Femur (tissue), 1 donor: ENCODE measurements at regions not wholly inside any gene's neighbourhood (a gene's known extent, or its start where the extent isn't known, plus 50 kb on each side); places are given as distances from the start of the nearest gene placed in this dataset.
A peak's percentile ranks its signal among the peaks of the same experiment; 100 is the strongest.
"Not testable (repeated sequence)": the region's sequence is repeated elsewhere in the genome, so short reads cannot be mapped to it uniquely, and the experiment has no call there.

Experiments
- DNase-seq: peaks from one replicate; pipeline ENCODE4 v3.0.0-alpha.2; 2017

GRCh38 chr7:81030472-81030871 lies 111.6 kb upstream of the SEMA3C start:
- no peak for DNase-seq

DNA sequence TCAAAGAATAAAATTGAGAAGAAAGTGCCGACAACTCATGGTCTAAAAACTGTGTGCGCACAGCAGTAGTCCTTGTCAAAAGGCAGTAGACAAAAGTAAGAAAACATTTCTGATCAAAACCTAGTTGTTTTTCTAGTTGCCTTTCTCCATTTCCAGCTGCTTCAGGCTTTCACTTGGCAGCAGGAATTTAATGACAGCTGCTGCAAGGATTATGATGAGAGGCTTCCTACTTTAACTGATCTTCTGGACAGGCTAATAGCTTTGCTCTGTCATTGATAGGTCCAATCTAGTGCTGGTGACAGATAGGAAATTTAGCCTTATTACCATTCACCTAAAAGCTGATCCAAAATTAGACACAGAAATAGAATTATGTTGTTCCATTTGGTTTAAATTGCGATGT lies 110.7 kb upstream of the SEMA3C start:
- DNase-seq: peak; percentile 43

- DNase-seq: no peak
Measured at GRCh38 chr7:81025360-81025759, 106.5 kb upstream of the SEMA3C start.

DNA sequence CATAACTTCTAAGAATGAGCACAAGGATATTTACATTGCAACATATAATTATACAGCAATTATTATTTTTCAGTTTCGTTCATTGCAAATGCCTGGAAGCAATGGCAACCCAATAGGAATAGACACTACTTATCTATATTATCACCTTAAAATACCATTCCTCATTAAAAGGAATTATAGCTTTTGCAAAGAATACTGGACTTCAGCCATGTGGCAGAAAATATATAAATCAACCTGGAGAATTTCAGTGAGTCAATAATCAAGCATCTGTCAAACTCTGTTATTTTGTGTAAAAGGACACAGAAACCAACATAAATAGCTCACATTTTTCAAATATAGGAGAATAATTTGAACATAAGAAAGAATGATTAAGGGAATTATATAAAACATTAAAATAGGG lies 96.1 kb upstream of the SEMA3C start:
- DNase-seq: no peak

- no peak for DNase-seq
Measured at GRCh38 chr7:81014266-81014665, 95.4 kb upstream of the SEMA3C start.

DNA sequence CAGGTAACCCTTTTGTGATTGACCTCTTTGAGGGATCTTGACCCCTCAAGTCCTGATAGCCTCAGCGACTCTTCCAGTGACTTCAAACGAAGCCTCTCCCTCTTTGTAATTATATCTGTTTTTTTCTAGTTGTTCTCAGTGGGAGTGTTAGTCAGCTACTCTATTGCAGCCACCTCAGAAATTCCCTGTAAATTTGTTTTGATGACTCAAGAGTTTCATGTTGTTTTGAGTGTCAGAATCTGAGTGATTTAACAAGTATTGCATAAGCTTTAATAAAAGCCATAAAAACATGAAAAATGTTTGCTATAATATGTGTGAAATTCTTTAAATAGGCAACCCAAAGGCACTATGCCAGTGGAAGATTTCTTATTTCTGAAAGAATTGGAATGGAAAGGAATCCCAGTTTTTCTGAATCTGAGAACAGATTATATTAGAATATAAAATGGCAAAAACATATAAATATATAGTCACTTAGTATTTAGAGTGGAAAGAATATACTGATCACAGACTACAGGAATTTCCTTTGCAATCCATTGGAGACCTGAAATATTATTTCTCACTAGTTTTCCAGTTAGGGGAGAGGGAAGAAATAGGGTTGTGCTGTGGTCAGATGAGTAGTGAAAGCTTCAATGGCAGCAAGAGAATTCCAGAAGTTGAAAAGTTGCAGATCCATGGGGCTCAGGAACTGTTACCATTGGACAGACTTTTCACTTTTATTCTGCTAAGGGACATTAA lies 94.4 kb upstream of the SEMA3C start:
- DNase-seq: no peak

DNA sequence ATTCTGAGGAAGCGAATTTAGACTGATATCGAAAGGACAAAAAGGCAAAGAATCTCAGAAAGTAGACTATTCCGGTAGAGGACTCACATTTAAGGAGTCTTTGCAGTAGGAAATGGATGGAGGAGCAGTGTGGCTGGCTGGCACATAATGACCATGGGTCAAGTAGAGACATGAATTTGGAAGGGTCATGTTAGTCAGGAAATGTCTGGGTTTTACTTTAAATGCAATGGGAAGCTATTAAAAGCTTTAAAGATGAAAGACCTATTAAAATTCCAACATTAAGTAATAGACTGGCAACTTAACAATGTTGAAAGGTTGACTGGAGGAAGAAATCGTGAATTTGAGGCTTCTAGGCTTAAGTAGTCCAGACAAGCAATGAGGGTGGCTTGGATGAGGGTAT lies 90.0 kb upstream of the SEMA3C start:
- no peak for DNase-seq

GRCh38 chr7:81007051-81007450 lies 88.2 kb upstream of the SEMA3C start:
- DNase-seq: peak; percentile 72

DNA sequence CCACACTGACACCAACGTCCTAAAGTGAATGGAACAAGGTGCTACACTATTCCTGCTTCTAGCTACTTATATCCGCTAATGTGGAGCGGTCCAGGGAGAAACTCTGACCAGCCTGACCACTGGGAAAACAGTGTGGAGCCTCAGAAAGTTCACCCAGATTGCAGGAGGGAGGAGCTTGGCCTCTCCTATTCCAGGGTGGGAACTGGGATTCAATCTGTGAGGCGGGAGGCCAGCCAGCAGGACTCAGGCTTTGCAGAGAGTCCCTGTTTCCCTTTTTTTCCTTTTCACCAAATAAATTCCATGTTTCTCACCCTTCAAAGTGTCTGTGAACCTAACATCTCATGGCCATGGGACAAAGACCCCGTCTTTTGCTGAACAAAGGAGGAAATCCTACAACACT lies 86.4 kb upstream of the SEMA3C start:
- DNase-seq: peak; percentile 74

DNA sequence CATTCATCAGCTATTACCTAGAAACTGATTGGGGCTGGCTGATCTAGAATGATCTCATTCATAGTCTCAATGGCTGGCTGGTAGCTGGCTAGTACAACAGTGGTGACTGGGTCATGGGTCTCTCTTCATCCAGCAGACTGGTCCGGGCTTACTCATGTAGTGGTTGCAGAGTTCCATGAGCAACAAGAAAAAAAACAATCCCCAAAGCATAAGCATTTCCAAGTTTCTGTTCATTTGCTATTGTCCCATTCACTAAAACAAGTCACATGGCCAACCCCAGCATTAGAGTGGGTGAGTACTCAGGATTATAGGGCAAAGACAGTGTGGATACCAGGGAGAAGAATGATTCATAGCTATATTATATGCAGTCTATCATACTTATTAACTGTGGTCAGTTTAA lies 85.2 kb upstream of the SEMA3C start:
- DNase-seq: no peak

DNA sequence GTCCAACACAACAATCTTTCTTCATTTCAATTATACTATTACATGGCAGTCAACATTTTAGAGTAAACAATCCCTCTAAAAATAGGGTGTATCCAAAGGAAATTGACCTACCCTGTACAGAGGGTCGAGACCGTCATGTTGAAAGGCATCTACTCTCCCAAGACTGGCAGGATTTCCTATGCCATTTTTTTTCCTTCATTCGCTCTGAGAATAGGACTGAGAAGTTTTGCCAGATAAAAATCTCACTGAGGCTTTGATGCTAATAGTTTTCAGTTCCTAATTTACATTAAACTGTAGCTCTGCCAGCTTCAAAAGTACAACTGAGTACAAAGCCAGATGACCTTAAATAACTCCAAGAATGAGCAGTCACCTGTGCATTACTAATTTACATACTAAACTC lies 84.5 kb upstream of the SEMA3C start:
- DNase-seq: no peak

DNA sequence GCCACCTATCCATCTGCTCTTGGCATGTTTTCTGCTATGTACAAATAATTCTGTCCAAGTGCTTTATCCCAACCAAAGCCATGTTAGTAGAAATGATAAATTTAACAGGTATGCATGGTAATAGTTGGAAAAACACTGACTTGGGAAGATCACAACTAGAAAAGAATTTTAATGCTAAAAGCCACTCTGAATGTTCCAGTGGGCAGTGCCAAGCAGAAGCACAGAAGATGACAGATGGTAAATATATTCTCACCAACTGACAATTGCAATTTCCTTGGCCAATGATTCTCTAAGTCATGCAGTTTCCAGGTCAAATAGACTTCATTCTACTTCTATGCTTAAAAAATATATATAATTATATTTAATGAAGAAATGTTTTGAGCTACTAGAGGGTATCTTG lies 83.6 kb upstream of the SEMA3C start:
- no peak for DNase-seq

DNA sequence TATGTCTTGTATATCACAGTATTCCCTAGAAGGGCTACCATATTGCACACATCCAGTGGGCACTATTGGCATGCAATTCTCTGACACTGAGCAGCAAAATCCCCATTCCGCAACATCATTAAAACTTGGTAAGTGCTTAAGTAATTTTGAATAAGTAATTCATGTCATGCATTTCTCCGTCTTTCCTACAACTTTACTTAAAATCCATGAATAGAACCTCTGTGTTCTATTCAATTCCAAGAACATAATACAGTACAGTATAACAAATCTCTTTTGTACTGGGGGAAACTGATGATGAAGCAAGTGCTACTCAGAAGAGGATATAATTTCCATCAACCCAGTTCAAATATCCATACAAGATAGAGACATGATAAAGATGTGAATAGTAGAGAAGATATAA lies 80.9 kb upstream of the SEMA3C start:
- no peak for DNase-seq

- DNase-seq: no peak
Measured at GRCh38 chr7:80999100-80999499, 80.2 kb upstream of the SEMA3C start.

GRCh38 chr7:80997841-80998240 lies 79.0 kb upstream of the SEMA3C start:
- no peak for DNase-seq

GRCh38 chr7:80996236-80996635 lies 77.4 kb upstream of the SEMA3C start:
- DNase-seq: not testable (repeated sequence)

DNA sequence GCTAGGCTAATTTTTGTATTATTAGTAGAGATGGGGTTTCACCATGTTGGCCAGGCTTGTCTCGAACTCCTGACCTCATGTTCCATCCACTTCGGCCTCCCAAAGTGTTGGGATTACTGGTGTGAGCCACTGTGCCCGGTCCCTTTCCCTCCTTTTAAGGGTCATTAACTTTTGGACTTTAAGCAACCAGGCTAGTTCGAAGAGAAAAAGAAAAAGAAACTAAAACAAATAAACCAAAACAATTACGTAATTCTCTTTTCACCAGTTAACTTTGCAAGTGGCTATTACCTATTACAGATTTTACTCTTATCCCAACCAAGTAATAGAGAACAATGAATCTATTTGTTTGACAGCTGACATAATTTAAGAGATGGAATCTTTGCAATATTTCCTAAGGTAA lies 72.8 kb upstream of the SEMA3C start:
- no peak for DNase-seq

DNA sequence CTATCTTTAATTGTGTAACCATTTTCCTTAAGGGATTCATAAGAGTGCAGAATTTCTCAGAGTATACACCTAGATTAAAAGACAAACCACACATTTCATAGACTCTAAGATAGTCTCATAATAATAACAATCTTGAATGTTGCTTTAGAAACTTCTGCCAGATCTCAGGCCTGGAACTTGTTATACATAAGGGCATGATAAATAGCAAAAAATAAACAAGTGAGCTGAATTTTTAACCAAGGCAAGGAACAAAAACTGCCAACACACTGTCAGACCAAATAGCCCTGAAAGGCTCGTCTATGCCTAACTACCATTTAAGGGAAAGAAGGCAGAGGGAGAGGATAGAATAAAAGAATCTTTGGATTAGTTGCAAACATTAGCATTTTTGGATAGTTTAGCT lies 65.8 kb upstream of the SEMA3C start:
- no peak for DNase-seq

GRCh38 chr7:80981405-80981804 lies 62.6 kb upstream of the SEMA3C start:
- DNase-seq: no peak

DNA sequence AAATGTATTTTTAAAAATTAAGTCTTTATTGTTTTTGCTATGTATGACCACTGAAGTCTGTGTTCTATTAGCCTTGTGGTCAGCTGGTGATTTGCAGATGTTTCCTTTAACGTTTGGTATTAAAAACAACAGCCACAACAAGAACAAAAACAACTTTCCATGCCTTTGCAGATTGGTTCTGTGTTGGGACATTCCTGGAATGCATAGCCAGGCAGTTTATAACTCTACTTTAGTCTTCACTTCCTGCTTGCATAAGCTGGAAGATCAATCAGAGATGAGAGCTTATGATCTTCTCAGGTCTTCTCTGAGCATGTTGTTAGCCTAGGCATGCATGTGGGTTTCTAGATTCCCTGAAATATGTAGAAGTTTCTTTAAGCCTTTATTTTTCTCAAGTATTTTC lies 58.9 kb upstream of the SEMA3C start:
- no peak for DNase-seq

- DNase-seq: no peak
Measured at GRCh38 chr7:80974396-80975358, 55.8 kb upstream of the SEMA3C start.

GRCh38 chr7:80971225-80971624 lies 52.4 kb upstream of the SEMA3C start:
- DNase-seq: no peak
